GM21619 (cell line): ENCODE measurements at regions not wholly inside any gene's neighbourhood (a gene's known extent, or its start where the extent isn't known, plus 50 kb on each side); places are given as distances from the start of the nearest gene placed in this dataset.
A peak's percentile ranks its signal among the peaks of the same experiment; 100 is the strongest.

Source experiments
- ATAC-seq: cut with Tn5 transposase; IDR thresholded peaks from one replicate; pipeline ENCODE4 v1.9.1; 2021; ENCODE audit not compliant: unreplicated experiment

DNA sequence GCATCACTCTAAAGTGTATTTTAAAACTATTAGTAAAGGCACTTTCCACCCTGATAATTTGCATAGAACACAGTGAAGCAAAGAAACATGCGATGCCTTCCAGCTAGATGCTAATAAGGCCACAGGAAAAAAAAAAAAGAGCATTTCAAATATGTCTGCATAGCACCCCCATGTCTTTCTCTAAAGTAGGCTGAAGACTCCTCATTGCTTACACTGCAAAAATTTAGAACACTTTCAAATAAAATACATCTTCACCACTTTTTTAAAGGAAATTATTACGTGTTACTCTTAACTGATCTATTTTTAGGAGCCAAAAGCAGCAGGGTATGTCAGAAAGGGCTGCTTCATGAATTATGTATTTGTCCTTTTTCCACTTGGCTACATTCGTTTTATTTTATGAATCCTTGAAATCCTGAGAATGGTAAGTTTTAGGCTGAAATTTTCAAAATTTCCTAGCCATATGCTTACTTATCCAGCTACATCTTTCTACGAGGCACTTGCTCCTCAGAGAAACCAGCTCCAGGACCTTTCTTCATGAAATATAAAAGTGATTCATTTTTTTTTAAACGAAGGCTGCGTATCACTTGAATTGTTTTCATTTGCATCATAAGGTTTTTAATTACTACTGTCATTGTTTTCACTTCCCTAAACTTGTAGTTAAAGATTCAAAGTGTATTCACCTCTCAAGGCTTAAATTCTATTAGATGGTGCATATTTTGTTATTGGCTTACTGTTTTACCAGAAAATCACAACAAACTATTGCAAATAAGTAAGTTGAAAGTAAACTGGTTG, 513.0 kb downstream of the PTPRC start:
- ATAC-seq, result peak; percentile 72

DNA sequence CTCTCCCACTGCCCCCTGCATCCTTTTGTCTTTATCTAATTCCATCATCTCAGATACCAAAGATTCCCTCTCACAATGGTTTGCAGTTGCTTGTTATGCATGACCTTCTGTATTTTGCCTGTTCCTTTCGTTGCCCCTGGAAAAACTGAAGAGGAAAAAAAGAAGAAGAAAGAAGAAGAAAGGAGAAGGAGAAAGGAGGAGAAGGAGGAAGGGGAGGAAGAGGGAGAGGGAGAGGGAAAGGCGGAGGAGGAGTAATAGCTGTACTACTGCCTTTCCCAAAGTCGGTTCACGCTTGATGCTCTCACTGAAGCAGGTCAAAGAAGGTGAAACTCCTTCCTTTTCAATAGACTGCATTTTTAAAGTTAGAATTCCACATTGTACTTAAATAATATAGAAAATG, 513.8 kb downstream of the PTPRC start:
- ATAC-seq, result no peak

DNA sequence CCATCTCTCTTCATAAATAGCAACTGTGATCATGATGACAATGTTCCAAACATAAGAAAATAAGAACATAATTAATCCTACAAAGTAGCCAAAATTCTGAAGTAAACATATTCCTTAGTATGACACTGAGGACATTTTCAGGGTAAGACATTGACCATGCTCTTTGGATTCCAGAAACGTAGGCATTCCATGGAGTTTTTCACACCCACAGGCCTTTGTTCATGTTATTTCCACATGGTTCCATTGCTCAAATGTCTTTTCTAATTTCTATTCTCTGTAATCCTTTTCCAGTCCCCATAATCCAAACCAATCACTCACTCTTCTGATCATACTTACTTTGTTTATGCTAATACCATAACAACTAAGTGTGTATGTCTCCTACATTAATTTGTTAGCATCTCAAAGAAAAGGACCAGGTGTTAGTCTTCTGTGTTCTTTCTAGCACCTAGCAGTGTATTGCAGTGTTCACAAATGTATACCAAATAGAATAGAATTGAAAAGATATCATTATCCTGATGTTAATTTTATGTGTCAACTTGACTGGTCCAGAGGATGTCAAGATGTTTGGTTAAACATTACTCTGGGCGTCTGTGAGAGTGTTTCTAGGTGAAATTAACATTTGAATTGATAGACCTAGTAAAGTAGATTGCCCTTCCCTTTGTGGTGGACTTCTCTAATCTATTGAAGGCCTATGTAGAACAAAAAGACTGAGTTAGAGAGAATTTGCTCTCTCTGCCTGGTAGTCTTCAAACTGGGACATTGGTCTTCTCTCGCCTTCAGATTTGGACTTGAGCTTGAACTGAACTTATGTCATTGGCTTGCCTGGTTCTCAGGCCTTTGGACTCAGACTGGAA, 516.6 kb downstream of the PTPRC start:
- ATAC-seq, result no peak

DNA sequence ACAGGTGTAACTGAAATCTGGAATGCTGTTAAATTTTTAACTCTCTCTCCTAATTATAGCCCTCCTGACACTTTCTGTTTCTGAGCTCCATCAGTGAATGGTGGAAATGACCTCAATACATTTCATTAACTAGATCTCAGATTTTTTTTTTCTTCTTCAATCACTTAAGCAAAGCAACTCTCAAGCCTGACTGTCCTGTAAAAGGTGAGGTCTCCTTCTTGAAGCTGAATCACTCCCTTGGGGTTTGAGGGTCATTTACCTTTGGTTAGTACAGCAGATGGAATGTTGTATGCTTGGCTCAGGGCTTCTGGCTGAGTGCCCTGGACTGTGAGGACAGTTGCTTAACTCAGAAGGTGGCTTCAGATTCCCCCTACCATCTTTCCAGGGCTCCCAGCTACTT, 518.7 kb downstream of the PTPRC start:
- ATAC-seq, result peak; percentile 42

DNA sequence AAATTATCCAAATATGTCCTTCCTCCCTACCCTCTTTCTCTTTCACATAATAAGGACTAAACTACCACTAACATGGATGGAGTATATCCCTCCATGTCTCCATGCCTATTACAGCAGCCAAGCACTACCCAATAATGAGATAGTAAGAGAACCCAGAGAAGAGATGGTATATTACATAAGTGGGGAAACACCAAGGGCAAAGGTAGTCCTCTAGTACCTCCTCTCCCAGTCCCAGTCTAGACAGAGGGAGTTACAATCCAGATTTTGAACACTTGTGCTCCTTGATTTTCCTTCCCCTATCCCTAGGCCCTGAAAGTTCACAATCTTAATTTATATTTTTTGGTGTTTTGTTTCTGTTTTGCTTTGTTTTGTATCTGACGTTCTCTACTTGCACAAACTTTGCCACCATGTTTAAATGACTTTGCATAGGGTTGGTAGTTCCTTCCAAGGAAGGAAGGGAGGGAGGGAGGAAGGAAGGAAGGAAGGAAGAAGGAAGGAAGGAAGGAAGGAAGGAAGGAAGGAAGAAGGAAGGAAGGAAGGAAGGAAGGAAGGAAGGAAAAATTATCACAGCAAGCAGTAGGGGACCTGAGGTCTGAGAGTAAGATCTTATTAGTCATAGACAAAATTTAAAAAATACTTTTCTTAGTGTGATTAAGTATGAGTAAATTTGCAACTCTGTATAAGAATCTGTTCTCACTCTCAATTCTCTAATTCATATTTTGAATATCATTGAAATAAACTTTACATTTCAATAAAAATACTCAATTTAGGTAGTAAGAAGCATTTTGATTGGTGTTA, 521.9 kb downstream of the PTPRC start:
- ATAC-seq, result no peak

DNA sequence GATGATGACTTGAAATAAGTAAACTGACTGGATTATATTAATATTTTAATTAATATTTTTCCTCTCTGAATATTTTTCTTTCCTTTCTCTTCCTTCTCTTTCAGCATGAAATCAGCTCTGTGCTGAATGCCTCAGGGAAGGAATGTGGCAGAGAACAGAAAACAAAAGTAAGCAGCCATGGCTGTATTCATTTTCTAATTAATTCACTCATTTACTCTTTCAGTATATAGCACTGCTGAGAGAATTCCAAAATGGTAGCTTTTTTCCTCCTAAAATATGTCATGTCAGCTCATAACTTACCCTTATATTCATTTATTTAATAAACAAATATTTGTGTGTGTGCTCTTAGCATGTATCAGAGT, 522.5 kb downstream of the PTPRC start:
- ATAC-seq, result no peak

DNA sequence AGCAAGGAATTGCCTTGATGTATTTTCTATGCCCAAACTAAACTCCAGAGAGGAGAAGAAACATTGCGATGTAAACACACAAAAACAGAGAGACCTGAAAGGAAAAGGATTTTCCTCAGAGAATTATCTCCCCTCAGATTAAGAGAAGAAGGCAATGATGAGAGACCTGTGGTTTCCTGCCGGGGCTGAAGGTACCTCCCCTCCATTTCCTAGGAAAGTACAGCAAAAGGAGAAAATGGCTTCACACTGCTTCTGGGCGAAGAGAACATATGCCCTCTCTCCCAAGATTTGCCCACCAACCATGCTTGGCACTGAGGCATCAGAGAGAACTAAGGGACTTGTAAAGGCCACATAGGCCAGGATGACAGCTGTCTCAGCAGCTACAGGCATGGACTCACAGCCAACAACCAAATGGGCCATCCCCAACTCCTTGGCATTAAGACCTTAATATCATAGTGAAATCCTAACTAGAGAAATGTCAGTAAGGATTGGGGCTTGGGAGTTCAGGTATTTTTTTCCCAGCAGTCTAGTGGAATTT, 523.0 kb downstream of the PTPRC start:
- ATAC-seq, result no peak

DNA sequence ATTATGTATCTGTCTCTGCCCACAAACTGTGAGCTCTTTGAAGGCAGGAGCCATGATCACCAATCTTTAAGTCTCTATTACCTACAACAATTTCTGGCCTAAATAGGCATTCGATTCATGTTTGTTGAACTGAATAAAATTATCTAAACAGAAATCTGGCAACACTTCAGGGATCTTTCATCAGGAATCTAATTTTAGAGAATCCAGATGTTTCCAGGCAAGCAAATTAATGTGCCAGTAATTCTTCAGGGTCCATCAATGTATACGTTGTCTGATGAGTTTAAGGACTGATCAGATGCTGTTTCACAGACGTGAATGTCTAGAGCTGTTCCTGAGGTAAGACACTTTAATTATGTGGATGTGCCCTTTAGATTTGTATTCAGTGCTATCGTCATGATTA, 524.4 kb downstream of the PTPRC start:
- no peak for ATAC-seq

DNA sequence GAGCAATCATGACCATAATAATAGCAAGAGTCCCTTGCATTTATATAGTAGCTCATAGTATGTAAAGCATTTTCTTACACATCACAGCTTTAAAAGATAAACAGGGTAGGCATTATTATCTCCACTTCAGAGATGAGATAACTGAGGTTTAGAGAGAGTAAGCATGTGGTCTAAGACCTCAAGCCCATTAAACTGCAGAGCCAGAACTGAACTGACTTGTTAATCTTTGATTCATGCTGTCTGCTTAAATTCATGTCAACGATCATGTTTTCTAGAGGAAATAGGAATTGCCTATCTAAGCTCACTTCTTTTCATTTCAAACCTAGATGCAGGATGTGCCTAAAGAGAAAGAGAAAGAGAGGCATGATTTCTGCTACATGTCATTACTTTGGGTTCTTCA, 524.8 kb downstream of the PTPRC start:
- ATAC-seq, result no peak

DNA sequence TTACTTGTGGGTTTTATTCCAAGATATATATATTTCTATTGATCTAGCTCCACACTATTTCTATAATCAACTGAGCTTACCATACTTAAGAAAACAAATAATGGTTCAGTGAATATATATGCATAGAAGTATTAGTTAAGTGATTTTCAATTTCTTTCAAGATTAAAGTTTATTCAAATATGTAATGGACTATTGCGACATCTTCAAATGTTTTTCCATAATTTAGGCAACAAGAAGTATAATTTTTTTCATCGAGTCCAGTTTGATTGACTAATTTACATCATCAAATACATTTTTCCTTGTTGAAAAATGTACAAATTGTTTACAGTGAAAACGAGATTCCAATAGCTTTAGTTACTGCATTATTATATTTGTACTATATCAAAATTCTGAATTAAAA, 528.6 kb downstream of the PTPRC start:
- no peak for ATAC-seq

DNA sequence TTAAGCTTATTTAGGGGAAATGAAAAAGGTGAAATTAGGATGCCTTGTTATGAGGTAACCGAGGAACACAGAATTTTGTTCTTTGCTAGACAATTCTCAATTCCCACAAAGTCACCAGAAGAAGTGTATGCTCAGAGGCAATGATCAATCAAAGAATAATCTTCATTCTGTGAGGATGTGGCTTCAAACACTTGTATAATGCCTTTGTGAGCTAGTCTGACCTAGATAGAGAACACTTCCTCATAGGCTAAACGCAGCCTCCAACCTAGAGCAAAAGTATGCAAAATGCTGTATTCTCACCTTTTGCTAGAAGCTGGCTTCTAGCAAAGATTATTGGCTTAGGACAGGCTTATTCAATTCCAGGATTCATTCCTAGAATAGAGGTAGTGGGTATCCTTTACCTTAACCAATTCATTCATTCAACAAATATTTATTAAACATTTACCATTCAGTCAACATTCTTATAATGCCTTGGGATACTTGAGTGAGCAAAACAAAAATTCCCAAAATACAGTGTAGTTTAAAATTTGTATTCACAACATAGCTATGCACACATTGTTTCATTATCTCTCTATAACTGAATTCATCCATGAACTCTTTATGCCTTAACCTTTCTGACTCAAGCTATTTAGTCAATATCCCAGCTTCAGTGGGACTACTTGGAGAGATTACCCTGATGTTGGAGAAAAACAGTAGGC, 530.2 kb downstream of the PTPRC start:
- ATAC-seq, result no peak

DNA sequence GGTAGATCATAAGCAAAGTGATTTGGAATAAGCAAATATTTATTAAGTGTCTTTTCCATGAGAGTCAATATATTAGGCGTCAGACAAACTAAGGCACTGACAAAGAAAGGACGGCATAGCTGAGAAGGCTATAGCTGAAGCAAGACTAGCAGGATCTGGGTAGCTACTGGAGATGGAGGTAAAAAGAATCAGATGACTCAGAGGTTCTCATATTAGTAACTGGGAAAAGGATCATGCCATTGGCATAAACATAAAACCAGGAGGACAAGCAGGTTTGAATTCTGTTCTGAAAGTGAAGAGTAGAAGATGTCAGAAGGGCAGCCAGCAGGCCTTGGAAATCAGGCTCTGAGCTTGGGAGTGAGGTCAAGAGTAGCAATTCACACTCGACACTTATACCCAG, 531.9 kb downstream of the PTPRC start:
- ATAC-seq, result no peak

DNA sequence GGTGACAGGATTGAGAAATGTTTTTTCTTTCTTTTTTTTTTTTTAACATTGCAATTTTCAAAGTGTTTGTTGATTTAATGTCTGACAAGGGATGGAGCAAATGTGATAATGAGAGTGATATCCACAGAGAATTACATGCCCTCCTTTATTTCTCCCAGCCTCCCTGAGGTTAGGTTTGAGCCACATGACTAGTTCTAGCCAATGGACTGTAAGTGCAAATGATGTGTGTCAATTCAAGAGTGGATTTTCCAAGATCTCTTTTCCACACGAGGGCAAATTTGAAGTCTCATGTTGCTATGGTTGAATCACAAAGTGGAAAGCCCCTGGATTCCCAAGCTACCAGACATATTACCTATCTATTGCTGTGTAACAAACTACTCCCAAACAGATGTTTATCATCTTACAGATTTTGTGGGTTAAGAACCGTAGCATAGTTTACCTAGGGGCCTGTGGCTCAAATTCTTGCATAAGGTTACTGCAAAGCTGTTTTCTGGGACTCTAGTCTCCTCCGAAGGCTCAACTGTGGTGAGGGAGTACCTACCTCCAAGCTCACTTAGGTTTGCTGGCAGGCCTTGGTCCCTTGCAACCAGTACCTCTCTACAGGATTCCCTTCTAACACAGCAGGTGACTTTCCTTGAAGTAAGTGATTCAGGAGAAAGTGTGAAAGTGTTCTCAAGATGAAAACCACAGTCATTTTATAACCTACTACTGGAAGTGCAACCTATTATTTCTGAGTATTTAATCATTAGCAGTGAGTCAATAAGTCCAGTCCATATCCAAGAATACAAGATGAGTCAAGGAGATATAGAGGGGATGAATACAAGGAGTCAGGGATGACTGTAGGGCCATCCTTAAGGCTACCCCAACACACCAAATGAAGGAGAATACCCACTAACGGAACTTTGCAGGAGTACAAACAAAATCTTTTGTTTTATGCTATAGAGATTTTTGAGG, 533.6 kb downstream of the PTPRC start:
- no peak for ATAC-seq

DNA sequence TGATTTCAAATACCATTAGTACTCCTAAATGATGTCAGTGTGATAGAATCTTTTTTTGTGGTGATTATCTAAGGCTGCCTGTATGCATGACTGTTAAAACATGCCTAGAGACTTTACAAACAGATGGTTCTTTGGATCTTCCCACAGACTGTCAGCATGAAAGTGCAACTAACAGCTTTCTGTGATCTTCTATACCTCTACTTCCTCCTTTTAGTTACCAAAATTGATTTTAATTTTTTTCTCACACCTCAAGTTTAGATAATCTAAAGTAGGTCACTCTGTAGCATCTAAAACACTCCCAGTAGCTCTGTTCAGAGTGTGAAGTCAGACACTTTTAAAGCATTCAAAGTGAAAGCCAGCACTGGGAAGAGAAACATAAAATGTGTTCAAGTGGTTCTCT, 534.5 kb downstream of the PTPRC start:
- ATAC-seq, result peak; percentile 92

DNA sequence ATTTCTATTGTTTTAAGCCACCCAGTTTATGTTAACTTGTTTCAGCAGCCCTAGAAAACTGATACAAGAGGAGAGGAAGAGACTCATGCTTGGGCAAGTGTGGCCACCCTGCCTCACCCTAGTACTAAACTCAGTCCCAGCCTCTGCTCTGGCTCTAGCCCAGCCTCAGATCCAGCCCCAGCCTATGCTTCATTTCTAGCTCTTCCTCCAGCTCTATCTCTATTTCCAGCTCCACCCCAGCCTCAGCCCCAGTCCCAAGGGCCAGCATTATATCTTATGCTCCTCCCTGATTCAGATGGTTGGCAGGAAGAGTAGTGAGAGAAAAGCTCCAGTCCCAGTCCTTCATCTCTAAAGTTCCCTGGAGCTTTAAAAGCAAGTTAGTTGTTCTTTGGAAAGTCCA, 535.5 kb downstream of the PTPRC start:
- ATAC-seq, result no peak

DNA sequence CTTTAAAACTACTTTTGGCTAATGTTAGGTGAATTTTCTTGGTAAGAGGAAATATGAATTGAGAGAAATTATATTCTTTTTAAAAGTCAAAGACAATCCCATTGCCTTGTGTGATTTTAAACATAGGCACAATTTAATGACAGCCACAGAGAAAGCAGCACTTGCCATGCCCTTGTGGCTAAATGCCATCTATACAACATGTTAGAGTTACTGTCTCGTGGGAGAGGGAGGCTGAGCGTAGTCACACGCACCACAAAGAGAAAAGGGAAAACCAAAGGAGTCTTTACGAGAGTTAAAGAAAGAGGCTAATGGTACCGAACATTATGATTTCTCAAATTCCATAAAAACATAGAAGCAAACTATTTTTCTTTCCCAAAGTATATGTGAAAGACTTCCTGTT, 537.9 kb downstream of the PTPRC start:
- no peak for ATAC-seq

DNA sequence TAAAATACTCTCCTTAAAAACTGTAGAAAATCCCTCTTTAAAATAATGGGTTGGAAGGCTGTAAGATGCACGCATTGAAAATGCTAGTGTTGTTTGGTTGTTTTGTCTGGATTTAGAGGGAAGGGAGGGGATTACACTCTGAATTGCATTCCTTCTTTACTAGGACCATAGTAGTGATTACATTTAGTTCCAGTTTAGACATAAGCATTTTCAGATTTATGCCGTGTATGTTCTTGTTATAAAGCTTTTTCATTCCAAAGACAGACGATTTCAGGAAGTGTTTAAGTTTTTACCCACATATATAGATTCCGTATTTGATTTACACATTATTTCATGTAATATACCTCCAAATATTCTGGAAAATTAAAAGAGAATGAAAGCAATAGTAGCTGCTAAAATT, 538.4 kb downstream of the PTPRC start:
- no peak for ATAC-seq

DNA sequence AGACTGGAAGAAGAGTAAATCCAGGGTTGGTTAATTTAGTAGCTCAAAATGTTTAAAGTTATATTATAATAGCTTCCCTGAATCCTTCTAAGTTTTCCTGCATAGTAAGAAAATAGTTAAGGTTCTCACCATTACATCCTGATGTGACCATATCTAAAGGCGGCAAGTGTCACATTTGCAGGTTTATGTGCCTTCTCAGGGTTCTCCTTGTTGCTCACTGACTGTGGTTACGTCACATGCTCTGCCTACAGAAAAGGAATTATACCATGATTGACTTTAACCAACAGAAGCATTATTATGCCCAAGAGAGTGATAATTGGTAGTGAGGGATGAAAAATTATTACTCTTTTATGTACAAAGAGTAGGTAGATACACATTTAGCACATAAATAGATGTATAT, 539.8 kb downstream of the PTPRC start:
- ATAC-seq, result no peak

DNA sequence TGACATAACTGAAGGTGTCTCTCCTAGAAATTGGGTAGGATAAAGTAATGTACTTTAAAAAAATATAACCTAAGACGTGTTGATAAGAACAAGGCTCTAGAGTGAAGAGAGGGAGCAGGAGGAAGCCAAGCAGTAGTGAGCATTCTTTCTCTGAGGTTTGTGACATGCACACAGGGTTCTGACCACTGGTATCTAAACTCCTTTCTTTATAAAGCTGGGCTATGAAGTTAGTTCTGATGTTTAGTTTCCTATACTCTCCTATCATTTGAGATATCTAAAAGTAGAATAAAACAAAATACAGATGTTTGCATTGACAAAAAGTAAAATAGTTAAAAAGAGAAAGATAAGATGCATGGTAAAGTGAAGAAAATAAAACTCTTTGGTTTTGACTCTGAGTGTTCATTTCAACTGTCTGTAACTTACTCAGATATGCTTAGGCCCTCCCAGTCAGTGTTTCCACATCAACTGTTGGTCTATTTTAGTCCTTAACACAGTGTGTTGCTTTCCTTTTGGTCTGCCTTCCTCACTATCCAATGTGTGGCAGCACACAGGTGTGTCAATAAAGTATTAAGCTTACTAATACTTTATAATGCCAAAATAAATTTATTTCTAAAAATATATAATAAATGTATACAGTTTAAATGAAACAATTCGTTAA, 543.5 kb downstream of the PTPRC start:
- no peak for ATAC-seq
